ENCODE measurements at regions not wholly inside any gene's neighbourhood (a gene's known extent, or its start where the extent isn't known, plus 50 kb on each side); places are given as distances from the start of the nearest gene placed in this dataset.
"Not testable (repeated sequence)": the region's sequence is repeated elsewhere in the genome, so short reads cannot be mapped to it uniquely, and the experiment has no call there.

- no peak for DNase-seq
These were observed 63.3 kb downstream of the POU4F1 start for GRCh38 chr13:78540058-78540457.

- DNase-seq = not testable (repeated sequence)
These were observed 77.3 kb downstream of the POU4F1 start for GRCh38 chr13:78526044-78526443.

GRCh38 chr13:78524936-78525335 lies 78.4 kb downstream of the POU4F1 start:
- DNase-seq = no peak

DNA sequence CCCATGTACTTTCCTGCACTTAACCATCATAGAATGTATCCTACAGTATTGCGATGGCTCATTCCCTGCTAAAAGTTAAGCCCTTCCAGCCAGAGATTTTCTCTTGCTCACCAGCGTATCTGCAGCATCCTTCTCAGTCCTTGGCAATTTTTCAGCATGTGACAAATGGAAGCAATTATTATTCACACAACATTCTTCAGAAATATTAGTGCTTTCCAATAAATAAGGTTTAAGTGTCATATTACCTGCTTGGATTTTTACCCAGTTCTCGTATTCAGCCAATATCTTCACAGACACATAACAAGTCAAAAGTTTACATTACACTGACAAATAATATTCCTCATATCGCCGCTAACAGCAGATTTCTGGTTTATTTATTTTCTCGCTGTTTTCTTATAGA lies 82.3 kb downstream of the POU4F1 start:
- DNase-seq = no peak

GRCh38 chr13:78520425-78520824 lies 82.9 kb downstream of the POU4F1 start:
- no peak for DNase-seq

GRCh38 chr13:78518482-78518881 lies 84.9 kb downstream of the POU4F1 start:
- not testable (repeated sequence) for DNase-seq

DNA sequence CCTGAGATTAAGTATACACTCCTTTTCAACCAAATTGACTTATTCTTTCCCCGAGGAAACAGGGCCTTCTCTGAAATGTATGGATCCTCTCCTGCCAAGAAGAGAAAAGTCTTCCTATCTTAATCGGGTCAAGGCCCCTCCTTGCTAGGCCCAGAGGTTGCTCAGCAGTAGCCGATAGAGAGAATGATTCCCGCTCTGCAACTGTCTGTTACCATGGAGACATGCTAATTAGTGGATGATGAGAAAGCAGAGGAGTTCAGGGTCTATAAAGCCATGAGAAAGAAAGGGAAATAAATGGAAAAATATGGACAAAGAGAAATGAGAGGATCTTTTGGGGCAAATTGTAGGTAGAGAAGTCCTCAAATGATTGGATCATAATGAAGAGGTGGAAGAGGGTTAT lies 103.5 kb downstream of the POU4F1 start:
- DNase-seq = no peak

DNA sequence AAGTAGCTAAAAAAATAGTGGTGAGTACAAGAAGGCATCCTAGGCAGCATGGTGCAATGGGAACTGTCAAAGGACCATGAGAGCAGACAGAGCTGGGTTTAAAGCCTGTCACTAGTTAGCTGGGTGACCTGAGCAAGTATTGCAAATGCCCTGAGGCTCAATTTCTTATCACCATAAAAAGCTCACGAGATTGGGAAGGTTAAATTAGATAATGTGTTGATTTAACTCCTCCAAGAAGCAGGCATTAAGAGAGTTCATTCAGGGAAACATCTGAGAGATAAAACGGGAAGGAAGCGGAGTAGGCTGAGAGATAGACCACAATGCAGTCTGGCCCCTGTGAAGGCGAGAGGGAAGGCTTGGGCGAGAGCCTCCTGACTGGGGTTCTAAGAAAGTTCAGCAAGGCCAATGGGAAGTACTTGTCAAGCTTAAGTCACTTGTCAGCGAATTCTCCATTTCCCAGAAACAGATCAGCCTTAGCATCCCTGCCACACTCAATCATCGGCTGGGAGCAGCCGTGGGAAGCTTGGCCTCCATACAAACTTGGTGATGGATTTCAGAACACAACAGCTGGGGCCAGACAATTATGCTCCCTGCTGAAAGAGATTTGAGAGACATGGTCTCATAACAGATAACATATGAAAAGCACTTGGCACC lies 105.5 kb downstream of the POU4F1 start:
- DNase-seq = no peak

DNA sequence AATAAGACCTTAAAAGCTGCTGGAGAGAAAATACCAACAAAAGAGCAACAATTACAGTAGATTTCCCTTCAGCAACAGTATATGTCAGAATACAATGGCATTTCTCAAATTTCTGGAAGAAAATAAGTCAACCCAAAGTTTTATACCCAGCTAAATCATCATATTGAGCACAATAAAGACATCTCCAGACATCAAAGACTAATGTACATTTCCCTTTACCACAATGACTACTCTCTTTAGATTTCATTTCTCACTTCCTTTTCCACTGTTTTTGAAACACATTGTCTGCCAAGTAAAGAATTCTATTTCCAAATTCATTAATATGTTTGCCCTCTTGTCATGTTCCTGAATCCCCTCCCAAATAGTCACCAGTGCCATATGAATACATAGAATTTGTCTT lies 111.4 kb downstream of the POU4F1 start:
- DNase-seq = no peak

DNA sequence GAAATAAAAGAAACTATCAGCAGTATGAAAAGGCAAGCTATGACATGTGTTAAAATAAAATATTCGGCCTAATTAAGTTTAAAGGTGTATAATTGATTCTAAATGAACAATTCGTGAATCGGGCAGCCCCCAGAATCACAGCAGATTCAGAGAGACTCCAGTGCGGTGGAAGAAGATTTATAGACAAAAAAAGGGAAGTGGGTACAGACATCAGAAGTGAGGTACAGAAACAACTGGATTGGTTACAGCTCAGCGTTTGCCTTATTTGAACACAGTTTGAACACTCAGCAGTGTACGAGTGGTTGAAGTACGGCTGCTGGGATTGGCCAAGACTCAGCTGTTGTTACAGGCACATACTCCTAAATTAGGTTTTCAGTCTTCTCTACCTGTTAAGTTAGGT lies 113.1 kb downstream of the POU4F1 start:
- not testable (repeated sequence) for DNase-seq

DNA sequence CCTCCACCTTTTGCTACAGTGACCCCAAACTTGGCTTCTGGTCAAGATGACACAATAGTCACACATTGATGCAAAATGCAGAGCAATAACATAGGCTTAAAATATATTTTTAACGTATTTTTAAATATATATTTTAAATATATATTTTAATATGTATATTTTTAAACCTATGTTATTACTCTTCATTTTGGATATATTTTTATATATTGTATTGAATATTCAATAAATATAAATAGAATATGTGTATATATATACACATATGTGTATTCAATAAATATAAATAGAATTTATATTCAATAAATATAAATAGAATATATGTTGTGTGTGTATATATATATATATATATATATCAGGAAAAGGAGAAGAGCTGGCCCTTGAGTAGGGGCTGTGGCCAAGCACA lies 115.6 kb downstream of the POU4F1 start:
- no peak for DNase-seq

- DNase-seq = no peak
These were observed 117.5 kb downstream of the POU4F1 start for GRCh38 chr13:78485803-78486202.

- no peak for DNase-seq
These were observed 125.2 kb downstream of the POU4F1 start for GRCh38 chr13:78478183-78478582.

GRCh38 chr13:78476910-78477309 lies 126.4 kb downstream of the POU4F1 start:
- no peak for DNase-seq

DNA sequence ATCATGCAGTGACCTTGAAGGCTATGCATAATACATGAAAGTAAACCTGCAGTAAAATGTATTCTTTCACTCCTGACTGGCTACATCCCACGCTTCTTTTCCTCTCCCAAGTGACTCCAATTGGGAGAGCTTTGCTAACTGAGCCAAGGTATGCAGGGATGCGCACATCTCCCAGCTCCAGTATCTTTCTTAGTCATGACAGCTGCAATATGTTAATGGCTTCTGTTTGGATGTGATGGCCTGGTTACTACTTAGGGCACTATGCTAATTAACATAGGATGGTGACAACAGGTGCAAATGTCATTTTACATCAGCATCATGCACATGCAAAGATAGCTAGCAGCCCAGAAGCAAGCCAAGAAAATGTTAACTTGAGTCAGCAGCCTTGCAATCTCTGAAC lies 134.7 kb downstream of the POU4F1 start:
- no peak for DNase-seq

- DNase-seq = no peak
These were observed 138.1 kb downstream of the POU4F1 start for GRCh38 chr13:78465250-78465649.

DNA sequence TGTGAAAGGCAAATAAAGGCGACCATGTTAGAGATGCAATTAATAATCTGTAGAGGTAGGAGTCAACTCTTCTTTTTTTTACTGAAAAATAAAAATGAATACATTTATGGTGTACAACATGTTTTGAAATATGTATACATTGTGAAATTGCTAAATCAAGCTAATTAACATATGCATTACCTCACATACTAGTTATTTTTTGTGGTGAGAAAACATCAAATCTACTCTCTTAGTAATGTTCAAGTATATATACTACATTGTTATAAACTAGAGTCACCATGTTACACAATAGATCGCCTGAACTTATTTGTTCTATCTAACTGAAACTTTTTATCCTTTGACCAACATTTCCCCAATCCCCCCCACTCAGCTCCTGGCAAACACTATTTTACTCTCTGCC lies 143.2 kb downstream of the POU4F1 start:
- DNase-seq = no peak

DNA sequence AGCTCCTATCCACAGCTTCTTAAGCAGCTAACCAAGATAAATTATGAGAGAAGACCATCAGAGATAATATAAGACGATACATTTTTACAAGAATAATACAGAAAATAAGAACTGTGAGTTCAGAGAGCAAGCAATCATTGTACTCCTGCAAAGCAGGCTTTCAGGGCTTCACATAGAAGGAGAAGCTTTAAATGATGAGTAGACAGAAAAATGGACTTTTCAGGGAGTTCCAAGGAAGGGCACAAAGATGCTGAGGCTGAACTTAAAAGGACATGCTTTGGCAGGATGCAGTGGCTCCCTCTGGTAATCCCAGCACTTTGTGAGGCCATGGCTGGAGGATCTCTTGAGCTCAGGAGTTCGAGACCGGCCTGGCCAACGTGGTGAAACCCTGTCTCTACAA lies 159.5 kb downstream of the POU4F1 start:
- no peak for DNase-seq

- DNase-seq = no peak
These were observed 165.6 kb downstream of the POU4F1 start for GRCh38 chr13:78437781-78438180.

DNA sequence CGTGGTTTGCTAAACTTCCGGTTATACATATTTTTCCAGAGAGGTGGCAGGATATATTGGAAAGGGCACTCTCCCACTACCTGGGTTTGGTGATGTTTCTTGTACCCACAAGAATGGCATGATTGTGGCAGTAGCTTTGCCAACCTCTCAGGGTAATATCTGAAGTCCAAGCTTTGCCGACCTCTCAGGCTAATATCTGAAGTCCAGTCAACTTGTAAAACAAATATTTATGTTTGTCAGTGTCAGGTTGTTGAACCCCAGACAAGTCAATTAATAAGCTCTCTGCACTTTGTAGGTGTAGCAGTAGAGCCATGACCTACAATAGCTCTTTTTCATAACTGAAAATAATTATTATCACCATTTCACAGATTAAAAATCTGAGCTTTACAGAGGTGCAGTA lies 167.0 kb downstream of the POU4F1 start:
- DNase-seq = no peak

DNA sequence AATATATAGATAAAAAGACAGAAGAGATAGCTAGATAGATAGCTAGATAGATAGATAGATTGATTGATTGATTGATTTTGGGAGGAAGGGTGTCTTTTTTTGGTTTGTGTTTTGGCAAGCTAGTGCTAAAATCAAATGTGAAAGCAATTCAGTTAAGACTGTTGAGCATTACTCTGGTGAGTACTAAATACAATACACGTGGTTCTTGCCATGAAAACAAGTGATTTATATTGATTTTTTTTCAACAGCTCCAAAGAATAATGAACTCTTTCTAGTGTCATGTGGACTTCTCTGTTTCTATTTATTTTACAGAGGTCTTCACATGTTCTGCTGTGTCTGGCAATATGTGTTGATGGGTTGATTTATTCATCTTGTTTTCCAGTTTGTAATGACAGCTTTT lies 172.0 kb downstream of the POU4F1 start:
- no peak for DNase-seq

DNA sequence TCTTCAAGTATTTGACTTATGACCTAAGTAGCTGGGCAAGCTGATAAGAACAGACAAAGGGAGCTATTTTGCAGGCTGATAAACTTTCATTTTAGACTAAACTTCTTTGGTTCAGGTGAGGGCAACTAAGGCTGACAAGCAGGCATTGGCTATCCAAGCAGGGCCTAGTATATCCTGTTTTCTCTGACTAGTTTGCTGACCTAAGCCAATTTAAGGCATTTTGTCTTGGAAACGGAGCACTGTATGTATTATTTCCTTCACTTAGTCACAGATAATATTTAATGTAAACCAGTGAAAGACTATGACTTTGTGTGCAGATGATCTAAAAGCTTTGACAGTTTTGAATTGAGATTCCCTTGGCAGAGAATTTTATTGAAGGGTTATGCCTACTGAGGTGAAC lies 172.5 kb downstream of the POU4F1 start:
- no peak for DNase-seq

DNA sequence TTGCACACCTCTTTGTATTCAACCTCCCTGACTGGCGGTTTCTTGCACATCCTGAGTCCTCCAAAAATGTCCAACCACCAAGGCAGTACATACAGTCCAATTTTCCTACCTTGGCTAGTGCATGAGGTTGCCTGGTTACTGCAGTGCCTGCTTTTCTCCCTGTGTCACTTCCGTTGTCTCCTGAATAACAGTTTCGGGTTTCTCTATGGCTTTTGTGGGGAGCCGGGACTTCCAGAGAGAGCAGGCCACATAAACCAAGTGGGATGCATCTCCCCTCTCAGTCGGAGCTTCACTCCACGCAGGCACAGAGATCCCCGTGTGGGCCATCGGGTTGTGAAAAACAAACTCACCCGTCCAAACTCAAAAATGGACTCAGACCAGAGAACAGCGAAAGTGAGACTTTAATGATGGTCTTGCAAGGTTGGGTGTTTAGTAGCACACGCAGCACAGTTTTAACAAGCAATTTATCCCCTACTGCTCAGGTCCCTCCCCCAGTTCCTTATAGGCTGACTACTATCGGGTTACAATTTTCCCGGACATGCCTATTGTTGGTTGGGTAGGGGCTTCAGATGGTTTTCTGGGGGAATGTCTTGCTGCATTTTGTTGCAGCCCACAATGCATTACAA lies 173.1 kb downstream of the POU4F1 start:
- DNase-seq = no peak

- no peak for DNase-seq
These were observed 174.7 kb downstream of the POU4F1 start for GRCh38 chr13:78428646-78429045.

DNA sequence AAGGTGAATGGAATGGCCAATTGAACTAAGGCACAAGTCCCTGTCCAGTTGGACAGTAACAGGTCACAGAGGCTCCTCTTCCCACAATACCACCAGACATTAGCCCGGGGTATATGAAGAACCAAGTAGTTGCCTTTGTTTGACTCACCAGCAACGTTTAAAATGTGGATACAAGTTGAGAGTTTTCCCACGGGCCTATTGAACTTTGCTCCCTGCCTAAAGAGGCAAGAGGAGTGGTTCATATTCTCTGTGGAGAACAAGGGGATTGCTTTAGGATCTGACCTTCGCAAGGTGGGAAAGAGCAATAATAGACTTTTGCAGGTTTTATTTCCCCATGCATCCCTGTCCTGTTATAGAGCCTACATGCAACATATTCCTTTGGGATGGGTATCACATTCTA lies 177.2 kb downstream of the POU4F1 start:
- no peak for DNase-seq
